ENCODE measurements at regions not wholly inside any gene's neighbourhood (a gene's known extent, or its start where the extent isn't known, plus 50 kb on each side); places are given as distances from the start of the nearest gene placed in this dataset.
A peak's percentile ranks its signal among the peaks of the same experiment; 100 is the strongest.

DNA sequence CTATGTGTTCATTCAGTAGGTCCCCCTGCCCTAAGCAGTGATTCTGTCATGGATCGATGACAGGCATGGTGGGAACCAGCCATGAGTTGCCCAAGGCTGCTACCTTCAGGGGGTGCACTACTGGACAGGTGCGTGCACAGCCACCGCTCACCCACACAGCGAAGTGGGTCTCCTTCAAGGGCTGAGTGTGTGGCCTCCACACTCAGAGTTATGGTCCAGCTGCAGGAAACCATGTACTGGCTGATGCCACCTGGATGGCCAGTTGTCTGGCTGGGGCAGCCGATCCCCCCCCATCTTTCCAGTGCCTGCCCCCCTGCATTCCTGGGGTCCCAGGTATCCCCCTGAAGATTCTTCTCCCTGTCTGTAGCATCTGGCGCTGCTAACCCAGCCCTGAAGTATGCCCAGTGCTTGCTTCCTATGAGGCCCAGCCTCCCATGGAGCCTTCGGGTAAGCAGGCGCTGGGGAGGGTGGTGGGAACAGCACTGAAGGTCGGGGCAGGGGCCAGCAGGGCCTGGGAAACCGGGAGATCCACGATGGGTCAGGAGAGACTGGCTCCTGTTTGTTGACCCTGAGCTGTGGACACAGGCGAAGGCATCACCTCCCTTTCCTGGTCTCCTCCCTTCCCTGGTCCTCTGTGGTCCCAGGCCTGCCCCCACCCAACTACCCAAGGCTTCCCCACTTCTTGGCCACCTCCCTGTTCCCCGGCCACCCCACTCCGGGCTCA is 106.0 kb downstream of the VEGFA start (continued):
- TF ChIP-seq NR2F6 (IDR thresholded peaks at IDR 0.05) (no peak), NR2F6 (CRISPR knock-in tag; IDR thresholded peaks at IDR 0.05) (no peak), ZIK1 (CRISPR knock-in tag; IDR thresholded peaks at IDR 0.05; ENCODE audit: borderline replicate concordance, low read depth) (no peak), TCF7L2 (IDR thresholded peaks at IDR 0.05; ENCODE audit: low read depth, low read length) (no peak)

DNA sequence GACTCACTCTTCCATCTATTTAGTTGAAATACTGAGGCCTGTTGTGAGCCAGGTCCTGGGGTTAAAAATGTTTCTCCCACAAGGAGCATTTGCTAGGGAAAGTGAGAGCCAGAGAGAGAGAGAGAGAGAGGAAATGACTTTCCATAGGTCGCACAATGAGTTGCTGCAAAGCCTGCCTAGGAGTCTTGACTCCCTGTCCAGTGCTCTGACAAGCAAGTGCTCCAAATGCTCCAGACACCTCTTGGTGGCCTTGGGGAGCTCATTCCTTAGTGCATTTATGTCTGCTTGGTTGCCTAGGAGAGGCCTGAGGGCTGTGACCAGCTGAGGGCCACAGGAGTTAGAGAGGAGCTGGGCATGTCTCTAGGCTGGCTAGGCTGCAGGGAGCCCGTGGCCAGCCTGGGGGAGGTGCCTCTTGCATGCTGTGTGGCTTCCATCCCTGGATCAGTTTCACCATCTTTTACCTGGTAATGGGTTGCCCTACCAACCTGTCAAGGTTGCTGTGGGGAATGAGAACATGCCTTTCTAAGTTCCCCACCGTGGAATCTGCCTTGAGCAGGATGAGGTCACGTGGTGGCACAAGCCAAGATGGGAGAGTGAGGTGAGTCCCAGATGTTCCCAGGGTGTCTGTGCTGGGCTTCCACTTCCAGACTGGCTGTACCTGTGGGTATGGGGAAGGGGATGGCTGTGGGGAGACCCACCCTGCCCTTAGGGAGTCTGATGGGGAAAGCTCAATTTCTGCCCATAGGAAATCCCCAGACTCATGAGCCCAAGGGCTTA is 105.0 kb downstream of the VEGFA start:
- H3K27me3 ChIP-seq (ENCODE audit: control insufficient read depth in 1 of 2, insufficient read depth in 2 of 2, low read length in 2 of 2), result peaks cover 8 to 61% of the 10 kb centered on the region in 2 experiments; a peak in 4 of 5 replicates
- ATAC-seq (no peak), DNase-seq (ENCODE audit: low spot score) (no peak), FAIRE-seq (no peak)
- no peaks in the 10 kb centered on the region for H3K36me3 ChIP-seq (replicated peaks in 1 of 2; ENCODE audit: control insufficient read depth in 1 of 2, insufficient read depth in 2 of 2, low read length in 2 of 2)
- BruUV-seq (replicated peaks), result no TSS peak
- WGBS (ENCODE audit: low lambda C conversion rate), result 36% methylated on average over 4 of the region's 4 CpGs
- in situ Hi-C loops (cut with HindIII; ENCODE audit: extremely low pct_ligation_motif_present, low pct_unique_long_range_greater_than_20kb), result no loop called here
- no peaks in the 10 kb centered on the region for H3K79me2 ChIP-seq (ENCODE audit: insufficient read depth, low read length)
- no peaks in the 10 kb centered on the region for H4K20me1 ChIP-seq (ENCODE audit: insufficient read depth, low read length)
- H3K27ac ChIP-seq (ENCODE audit: extremely low read length, insufficient read depth, low read length), result no peak overlapping the region
- TF ChIP-seq ZNF431 (CRISPR knock-in tag; IDR thresholded peaks at IDR 0.05; ENCODE audit: borderline replicate concordance, low read depth) (no peak), NFIC (IDR thresholded peaks at IDR 0.05; ENCODE audit: low read length) (no peak)
- TF ChIP-seq, protein P1, sequence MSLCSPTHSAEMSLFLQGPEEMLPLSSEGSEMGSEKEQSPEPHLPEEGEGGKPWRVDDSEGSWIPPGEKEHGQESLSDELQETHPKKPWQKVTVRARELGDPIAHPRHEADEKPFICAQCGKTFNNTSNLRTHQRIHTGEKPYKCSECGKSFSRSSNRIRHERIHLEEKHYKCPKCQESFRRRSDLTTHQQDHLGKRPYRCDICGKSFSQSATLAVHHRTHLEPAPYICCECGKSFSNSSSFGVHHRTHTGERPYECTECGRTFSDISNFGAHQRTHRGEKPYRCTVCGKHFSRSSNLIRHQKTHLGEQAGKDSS (CRISPR knock-in tag; IDR thresholded peaks at IDR 0.05; ENCODE audit: borderline replicate concordance, low read depth), result peak; percentile 80; the same call in 1 of the 2 replicates
- TF ChIP-seq, protein P2, sequence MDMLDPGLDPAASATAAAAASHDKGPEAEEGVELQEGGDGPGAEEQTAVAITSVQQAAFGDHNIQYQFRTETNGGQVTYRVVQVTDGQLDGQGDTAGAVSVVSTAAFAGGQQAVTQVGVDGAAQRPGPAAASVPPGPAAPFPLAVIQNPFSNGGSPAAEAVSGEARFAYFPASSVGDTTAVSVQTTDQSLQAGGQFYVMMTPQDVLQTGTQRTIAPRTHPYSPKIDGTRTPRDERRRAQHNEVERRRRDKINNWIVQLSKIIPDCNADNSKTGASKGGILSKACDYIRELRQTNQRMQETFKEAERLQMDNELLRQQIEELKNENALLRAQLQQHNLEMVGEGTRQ (IDR thresholded peaks at IDR 0.05; ENCODE audit: low read depth, low read length), result 0 out of 2 replicates have a peak, but pooled peaks have one; percentile 13
- TF ChIP-seq, protein P2 (CRISPR knock-in tag; IDR thresholded peaks at IDR 0.05; ENCODE audit: borderline replicate concordance), result no peak; the same call in 1 of the 2 replicates
- H3K4me1 ChIP-seq (ENCODE audit: insufficient read depth, low read length), result peaks cover 55% of the 10 kb centered on the region
- no peaks in the 10 kb centered on the region for H3K9me3 ChIP-seq (ENCODE audit: low read length)
- intact Hi-C loops (cut with micrococcal nuclease; ENCODE audit: unreplicated experiment), result no loop called here
- no peak overlapping the region for H2AFZ ChIP-seq (ENCODE audit: low read length)
- ChIA-PET CTCF (ENCODE audit: low intra/inter-chr PET ratio, low total read pairs) (no interaction called here), POLR2A (no interaction called here)
- no peak overlapping the region for H3K9ac ChIP-seq (ENCODE audit: insufficient read depth, low read depth, low read length)
- H3K4me3 ChIP-seq (replicated peaks in 1 of 3; ENCODE audit: insufficient read depth in 1 of 3, low read depth in 2 of 3, low read length in 3 of 3), result no peak overlapping the region
- H3K4me2 ChIP-seq (ENCODE audit: low read depth, low read length), result no peak overlapping the region
